Sigmoid colon (tissue), 6 donors: ENCODE measurements at regions not wholly inside any gene's neighbourhood (a gene's known extent, or its start where the extent isn't known, plus 50 kb on each side); places are given as distances from the start of the nearest gene placed in this dataset.
A peak's percentile ranks its signal among the peaks of the same experiment; 100 is the strongest.

ENCODE experiments used
- DNase-seq: peaks from one replicate; pipeline ENCODE4 v3.0.0-alpha.2; 2019
- H3K27ac ChIP-seq, 4 donors: fragments of 200-600 bp; sonication (generic); one replicate each; pipeline ENCODE4 v1.5.1; 2016 to 2019; ENCODE audit warnings: mild to moderate bottlenecking in 1 of 4
- H3K27me3 ChIP-seq, 3 donors: fragments of 200-600 bp; sonication (generic); one replicate each; pipeline ENCODE4 v1.5.1; 2019; ENCODE audit warnings: mild to moderate bottlenecking in 1 of 3
- H3K36me3 ChIP-seq, 4 donors: fragments of 200-600 bp; sonication (generic); one replicate each; pipeline ENCODE4 v1.5.1; 2016 to 2019
- H3K4me1 ChIP-seq, 4 donors: fragments of 200-600 bp; sonication (generic); one replicate each; pipeline ENCODE4 v1.5.1; 2017 to 2019
- H3K4me3 ChIP-seq, 4 donors: fragments of 200-600 bp; sonication (generic); one replicate each; pipeline ENCODE4 v1.5.1; 2017 to 2019; ENCODE audit warnings: mild to moderate bottlenecking in 2 of 4, moderate library complexity in 1 of 4
- H3K9me3 ChIP-seq, 4 donors: fragments of 200-600 bp in 3 of 4; sonication (generic) in 3 of 4; one replicate each; pipeline versions ENCODE4 v1.5.1 to v1.6.1; 2013 to 2019
- EP300 ChIP-seq, 4 donors: sonication (generic); formaldehyde crosslinking; IDR thresholded peaks; one replicate each; pipeline ENCODE4 v1.6.1; 2017; ENCODE audit warnings: antibody characterized with exemption in 4 of 4
- POLR2A ChIP-seq, 2 donors: fragments of 450-650 bp; IDR thresholded peaks; one replicate each; pipeline ENCODE4 v1.6.1; 2016; ENCODE audit warnings: antibody characterized with exemption in 2 of 2, mild to moderate bottlenecking in 2 of 2, moderate library complexity in 2 of 2
- POLR2AphosphoS5 ChIP-seq, 4 donors: sonication (generic); formaldehyde crosslinking; IDR thresholded peaks; one replicate each; pipeline ENCODE4 v1.6.1; 2017; ENCODE audit warnings: antibody characterized with exemption in 4 of 4
- WGBS, 2 donors: extraction: QIAGEN DNeasy Blood & Tissue Kit; methylation state at CpG; one replicate each; pipeline ENCODE4 v1.1.7; 2013; 5-methylcytosine and 5-hydroxymethylcytosine counted together
- intact Hi-C: fragments of 100-400 bp; cut with DNase I; formaldehyde crosslinking; loops from one replicate; pipeline ENCODE4 v1.15.1; 2023
- TF ChIP-seq, protein P1 (sequence below), 4 experiments: fragments of 450-650 bp in 3 of 4; fragments of 200-600 bp in 1 of 4; IDR thresholded peaks; one replicate each; pipeline ENCODE4 v1.5.1; 2016 to 2019; ENCODE audit warnings: antibody characterized with exemption in 4 of 4, mild to moderate bottlenecking in 3 of 4, moderate library complexity in 2 of 4
- donor health status: healthy with polysubstance abuse.
- donor health status: healthy.

DNA sequence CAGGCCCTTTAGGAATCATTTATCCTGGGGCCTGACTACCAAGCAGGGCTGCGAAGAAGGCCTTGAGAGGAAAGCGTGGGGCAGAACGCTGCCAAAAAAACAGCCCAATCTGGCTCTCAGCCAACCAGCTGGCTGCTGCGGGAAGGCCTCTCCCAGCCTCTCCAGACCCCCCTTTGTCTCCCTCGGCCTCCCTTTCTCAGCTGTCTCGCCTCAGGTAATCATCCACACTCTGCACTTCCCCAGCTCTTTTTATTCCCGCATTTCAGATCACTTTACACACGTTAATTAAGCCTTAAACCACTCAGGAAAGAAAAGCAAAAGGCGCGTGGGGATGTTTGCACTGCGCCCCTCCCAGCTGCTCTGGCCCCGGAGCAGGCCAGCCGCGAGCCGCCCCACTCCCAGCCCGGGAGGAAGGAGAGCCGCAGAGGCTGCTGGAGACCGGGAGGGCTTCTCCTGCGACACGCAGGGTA lies 208.2 kb upstream of the FOXN3 start:
- Histone ChIP-seq H3K4me3 (peak overlapping the region in 2 of 4 donors; percentile 4 to 20), H3K36me3 (no peaks in the 10 kb centered on the region), H3K27me3 (no peaks in the 10 kb centered on the region), H3K27ac (no peak overlapping the region), H3K4me1 (peaks cover 0 to 13% (median 8%) of the 10 kb centered on the region in 4 donors), H3K9me3 (no peaks in the 10 kb centered on the region)
- TF ChIP-seq, protein P1, sequence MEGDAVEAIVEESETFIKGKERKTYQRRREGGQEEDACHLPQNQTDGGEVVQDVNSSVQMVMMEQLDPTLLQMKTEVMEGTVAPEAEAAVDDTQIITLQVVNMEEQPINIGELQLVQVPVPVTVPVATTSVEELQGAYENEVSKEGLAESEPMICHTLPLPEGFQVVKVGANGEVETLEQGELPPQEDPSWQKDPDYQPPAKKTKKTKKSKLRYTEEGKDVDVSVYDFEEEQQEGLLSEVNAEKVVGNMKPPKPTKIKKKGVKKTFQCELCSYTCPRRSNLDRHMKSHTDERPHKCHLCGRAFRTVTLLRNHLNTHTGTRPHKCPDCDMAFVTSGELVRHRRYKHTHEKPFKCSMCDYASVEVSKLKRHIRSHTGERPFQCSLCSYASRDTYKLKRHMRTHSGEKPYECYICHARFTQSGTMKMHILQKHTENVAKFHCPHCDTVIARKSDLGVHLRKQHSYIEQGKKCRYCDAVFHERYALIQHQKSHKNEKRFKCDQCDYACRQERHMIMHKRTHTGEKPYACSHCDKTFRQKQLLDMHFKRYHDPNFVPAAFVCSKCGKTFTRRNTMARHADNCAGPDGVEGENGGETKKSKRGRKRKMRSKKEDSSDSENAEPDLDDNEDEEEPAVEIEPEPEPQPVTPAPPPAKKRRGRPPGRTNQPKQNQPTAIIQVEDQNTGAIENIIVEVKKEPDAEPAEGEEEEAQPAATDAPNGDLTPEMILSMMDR (IDR thresholded peaks at IDR 0.05): no peak
- TF ChIP-seq POLR2AphosphoS5 (IDR thresholded peaks at IDR 0.05) (no peak), EP300 (IDR thresholded peaks at IDR 0.05) (no peak), POLR2A (IDR thresholded peaks at IDR 0.05) (no peak)
- intact Hi-C loops: no loop called here
- peak; percentile 74 for DNase-seq
- WGBS, 2 donors: 18 to 61% methylated on average over 20 of the region's 20 CpGs

DNA sequence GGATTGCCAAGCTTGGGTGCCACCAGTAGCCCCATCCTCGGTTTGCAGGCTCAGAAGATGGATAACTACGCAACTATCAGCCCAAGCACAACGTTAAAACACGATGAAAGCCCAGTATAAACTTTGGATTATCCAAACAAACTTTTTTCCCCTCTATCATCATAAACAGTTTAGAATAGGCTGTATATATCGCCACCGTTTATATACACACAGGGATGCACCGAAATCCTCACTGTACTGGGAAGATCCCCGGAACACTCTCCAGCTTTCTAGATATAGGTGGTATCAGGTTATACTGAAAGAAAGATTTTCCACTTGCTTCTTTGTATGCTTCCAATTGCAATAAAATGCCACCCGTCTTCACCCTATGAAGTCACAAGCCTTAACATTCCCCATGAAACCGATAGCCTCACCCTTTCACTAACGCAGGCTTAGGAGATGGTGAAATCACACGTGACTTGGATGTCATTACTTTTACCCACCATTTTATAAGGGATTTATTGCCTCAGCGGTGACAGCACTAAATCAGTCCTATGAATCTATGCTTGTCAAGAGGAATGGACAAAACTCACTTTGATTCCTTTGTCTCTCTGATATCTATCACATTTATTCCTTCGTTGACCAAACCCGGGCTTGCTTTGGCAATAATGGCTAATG lies 207.6 kb upstream of the FOXN3 start:
- TF ChIP-seq POLR2AphosphoS5 (IDR thresholded peaks at IDR 0.05) (no peak), POLR2A (IDR thresholded peaks at IDR 0.05) (no peak), EP300 (IDR thresholded peaks at IDR 0.05) (no peak)
- TF ChIP-seq, protein P1 (IDR thresholded peaks at IDR 0.05): no peak
- no peaks in the 10 kb centered on the region for H3K27me3 ChIP-seq
- H3K27ac ChIP-seq: no peak overlapping the region
- H3K36me3 ChIP-seq: no peaks in the 10 kb centered on the region
- intact Hi-C loops: no loop called here
- H3K4me1 ChIP-seq: peaks cover 0 to 17% (median 9%) of the 10 kb centered on the region in 4 donors
- WGBS, 2 donors: 54 to 77% methylated on average over 15 of the region's 15 CpGs
- no peaks in the 10 kb centered on the region for H3K9me3 ChIP-seq
- no peak for DNase-seq
- H3K4me3 ChIP-seq: no peak overlapping the region

DNA sequence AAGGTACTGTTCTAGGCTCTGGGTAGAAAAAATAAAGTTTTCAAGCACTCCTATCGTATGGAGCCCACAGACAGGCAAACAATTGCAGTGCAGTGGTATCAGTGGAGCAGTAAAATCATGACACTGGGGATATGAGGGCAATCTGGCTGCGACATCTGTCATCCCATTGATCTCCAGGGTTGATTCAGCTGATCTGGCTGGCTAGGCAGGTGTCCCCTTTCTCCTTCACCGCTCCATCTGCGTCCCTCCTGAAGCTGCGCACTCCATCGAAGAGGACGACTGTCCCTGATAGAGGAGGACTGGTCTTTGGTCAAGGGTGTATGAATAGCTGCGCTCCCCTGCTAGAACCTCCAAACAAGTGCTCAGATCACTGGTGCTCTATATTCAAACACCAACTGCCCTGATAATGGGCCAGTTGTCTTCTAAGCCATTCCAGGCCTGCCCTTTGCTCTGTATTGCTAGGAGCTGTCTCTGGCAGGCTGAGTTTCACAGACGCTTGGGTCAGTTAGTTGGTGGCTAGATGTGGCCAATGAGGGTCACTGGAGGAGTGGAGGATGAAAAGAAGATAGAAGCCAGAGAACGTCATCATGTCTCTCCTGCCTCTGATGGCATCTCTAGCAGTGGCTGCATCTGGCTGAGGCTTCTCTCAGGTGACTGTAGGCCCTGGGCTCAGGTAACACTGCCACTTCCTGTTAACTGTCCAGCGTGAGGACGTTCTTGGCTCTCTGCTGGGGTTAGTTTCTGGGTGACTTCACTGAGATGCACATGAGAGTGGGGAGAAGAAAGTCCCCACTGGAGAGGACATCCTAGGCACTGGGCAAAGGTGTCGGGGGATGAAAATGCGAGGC lies 205.0 kb upstream of the FOXN3 start:
- Histone ChIP-seq H3K27ac (no peak overlapping the region), H3K4me3 (no peak overlapping the region), H3K9me3 (no peaks in the 10 kb centered on the region), H3K27me3 (no peaks in the 10 kb centered on the region), H3K4me1 (peaks cover 0 to 24% (median 18%) of the 10 kb centered on the region in 4 donors), H3K36me3 (no peaks in the 10 kb centered on the region)
- no peak for TF ChIP-seq POLR2A (IDR thresholded peaks at IDR 0.05)
- no peak for TF ChIP-seq POLR2AphosphoS5 (IDR thresholded peaks at IDR 0.05)
- TF ChIP-seq EP300 (IDR thresholded peaks at IDR 0.05): no peak
- TF ChIP-seq, protein P1 (IDR thresholded peaks at IDR 0.05): no peak
- intact Hi-C loops: no loop called here
- no peak for DNase-seq
- WGBS, 2 donors: 94 to 95% methylated on average over 14 of the region's 14 CpGs

DNA sequence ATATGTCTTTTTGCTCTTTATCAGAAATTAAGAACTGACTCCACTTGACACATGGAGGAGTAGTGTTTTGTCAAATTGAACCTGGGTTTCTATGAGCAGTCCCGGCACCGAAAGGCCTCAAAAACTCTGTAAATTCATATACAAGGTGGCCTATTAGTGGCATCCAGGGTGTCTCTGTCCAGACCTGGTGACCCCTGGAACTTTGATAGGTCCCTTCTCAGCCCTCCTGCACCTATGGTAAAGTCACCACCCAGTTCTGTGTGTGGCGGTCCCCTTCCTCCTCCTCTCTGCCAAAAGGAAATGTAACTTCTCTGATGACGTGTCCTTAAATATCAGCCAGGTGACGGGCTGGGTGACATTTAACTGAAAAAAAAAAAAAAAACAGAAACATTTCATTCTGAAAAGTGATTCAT lies 204.0 kb upstream of the FOXN3 start:
- DNase-seq: no peak
- 62 to 89% methylated on average over 5 of the region's 5 CpGs for WGBS, 2 donors
- Histone ChIP-seq H3K36me3 (no peaks in the 10 kb centered on the region), H3K27ac (no peak overlapping the region), H3K9me3 (no peaks in the 10 kb centered on the region), H3K27me3 (no peaks in the 10 kb centered on the region), H3K4me1 (peaks cover 0 to 34% (median 21%) of the 10 kb centered on the region in 4 donors), H3K4me3 (no peak overlapping the region)
- no peak for TF ChIP-seq EP300 (IDR thresholded peaks at IDR 0.05)
- no peak for TF ChIP-seq POLR2A (IDR thresholded peaks at IDR 0.05)
- no peak for TF ChIP-seq POLR2AphosphoS5 (IDR thresholded peaks at IDR 0.05)
- TF ChIP-seq, protein P1 (IDR thresholded peaks at IDR 0.05): no peak
- intact Hi-C loops: no loop called here
